K562 (cell line): ENCODE measurements at regions not wholly inside any gene's neighbourhood (a gene's known extent, or its start where the extent isn't known, plus 50 kb on each side); places are given as distances from the start of the nearest gene placed in this dataset.

Experiments used
- RUNX1 ChIP-seq: sonication (generic); IDR thresholded peaks from 2 replicates; pipeline ENCODE4 v1.6.1; 2016; ENCODE audit warnings: antibody characterized with exemption, low read depth
- TF ChIP-seq, protein P1 (sequence below): fragments of 450-650 bp; IDR thresholded peaks from 2 replicates; pipeline ENCODE4 v1.6.1; 2016; ENCODE audit warnings: missing biosample characterization, missing genetic modification characterization
- TF ChIP-seq, protein P2 (sequence below): sonication (generic); formaldehyde crosslinking; IDR thresholded peaks from 2 replicates; pipeline ENCODE4 v1.8.1; 2023; ENCODE audit warnings: mild to moderate bottlenecking, missing genetic modification reagents
- TF ChIP-seq, protein P3 (sequence below): fragments of 450-650 bp; IDR thresholded peaks from 2 replicates; pipeline ENCODE4 v1.6.1; 2018; ENCODE audit warnings: mild to moderate bottlenecking, low read depth; ENCODE audit not compliant: partially characterized antibody

DNA sequence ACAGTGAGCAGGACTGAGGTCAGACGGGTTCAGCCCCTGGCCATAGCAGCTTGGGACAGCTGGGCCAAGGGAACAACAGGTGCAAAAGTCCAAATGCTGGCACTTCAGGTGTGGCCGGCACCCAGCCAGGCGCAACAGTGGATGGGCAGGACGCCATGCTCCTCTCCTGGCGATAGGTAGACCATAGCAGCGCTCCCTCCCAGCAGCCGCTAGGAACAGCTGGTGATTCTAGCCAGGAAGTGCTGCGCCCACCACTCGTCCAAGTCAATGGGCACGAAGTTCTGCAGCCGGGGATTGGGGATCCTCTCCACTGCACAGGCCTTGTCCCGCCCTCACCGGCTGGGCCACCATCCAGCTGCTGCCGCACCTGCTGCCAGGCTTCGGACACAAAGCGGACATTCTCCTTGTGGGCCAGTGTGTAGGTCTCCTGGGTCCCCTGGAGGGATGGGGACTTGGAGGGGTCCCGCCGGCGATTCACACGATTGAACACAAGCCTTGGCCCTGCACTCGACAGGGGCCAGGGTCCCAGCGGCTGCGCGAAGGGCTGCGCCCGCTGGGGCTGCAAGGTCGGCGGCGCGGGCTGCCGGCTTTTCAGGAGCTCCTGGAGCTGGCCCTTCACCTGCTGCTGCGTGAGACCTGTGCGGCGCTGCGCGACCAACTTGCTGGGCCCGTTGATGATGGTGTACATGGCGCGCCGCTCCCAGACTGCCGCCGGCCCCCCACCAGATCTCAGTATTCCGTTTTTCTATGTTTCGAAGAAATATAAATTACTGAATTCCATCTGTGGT is 227.5 kb upstream of the STK26 start (continued):
- TF ChIP-seq, protein P1, sequence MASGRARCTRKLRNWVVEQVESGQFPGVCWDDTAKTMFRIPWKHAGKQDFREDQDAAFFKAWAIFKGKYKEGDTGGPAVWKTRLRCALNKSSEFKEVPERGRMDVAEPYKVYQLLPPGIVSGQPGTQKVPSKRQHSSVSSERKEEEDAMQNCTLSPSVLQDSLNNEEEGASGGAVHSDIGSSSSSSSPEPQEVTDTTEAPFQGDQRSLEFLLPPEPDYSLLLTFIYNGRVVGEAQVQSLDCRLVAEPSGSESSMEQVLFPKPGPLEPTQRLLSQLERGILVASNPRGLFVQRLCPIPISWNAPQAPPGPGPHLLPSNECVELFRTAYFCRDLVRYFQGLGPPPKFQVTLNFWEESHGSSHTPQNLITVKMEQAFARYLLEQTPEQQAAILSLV (tag), result no peak
- TF ChIP-seq, protein P2, sequence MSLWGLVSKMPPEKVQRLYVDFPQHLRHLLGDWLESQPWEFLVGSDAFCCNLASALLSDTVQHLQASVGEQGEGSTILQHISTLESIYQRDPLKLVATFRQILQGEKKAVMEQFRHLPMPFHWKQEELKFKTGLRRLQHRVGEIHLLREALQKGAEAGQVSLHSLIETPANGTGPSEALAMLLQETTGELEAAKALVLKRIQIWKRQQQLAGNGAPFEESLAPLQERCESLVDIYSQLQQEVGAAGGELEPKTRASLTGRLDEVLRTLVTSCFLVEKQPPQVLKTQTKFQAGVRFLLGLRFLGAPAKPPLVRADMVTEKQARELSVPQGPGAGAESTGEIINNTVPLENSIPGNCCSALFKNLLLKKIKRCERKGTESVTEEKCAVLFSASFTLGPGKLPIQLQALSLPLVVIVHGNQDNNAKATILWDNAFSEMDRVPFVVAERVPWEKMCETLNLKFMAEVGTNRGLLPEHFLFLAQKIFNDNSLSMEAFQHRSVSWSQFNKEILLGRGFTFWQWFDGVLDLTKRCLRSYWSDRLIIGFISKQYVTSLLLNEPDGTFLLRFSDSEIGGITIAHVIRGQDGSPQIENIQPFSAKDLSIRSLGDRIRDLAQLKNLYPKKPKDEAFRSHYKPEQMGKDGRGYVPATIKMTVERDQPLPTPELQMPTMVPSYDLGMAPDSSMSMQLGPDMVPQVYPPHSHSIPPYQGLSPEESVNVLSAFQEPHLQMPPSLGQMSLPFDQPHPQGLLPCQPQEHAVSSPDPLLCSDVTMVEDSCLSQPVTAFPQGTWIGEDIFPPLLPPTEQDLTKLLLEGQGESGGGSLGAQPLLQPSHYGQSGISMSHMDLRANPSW (CRISPR knock-in tag), result no peak
- TF ChIP-seq, protein P3, sequence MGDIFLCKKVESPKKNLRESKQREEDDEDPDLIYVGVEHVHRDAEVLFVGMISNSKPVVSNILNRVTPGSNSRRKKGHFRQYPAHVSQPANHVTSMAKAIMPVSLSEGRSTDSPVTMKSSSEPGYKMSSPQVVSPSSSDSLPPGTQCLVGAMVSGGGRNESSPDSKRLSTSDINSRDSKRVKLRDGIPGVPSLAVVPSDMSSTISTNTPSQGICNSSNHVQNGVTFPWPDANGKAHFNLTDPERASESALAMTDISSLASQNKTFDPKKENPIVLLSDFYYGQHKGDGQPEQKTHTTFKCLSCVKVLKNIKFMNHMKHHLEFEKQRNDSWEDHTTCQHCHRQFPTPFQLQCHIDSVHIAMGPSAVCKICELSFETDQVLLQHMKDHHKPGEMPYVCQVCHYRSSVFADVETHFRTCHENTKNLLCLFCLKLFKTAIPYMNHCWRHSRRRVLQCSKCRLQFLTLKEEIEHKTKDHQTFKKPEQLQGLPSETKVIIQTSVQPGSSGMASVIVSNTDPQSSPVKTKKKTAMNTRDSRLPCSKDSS, result no peak
- TF ChIP-seq RUNX1, result no peak
